OCI-LY3 (cell line): ENCODE measurements at regions not wholly inside any gene's neighbourhood (a gene's known extent, or its start where the extent isn't known, plus 50 kb on each side); places are given as distances from the start of the nearest gene placed in this dataset.
"Not testable (repeated sequence)": the region's sequence is repeated elsewhere in the genome, so short reads cannot be mapped to it uniquely, and the experiment has no call there.

Experiments
- H2AFZ ChIP-seq: fragments of 200-600, 300-600 bp; shearing (Covaris generic); 2 replicates; pipeline ENCODE4 v1.6.0; 2014; ENCODE audit warnings: antibody characterized with exemption, low read depth, low read length
- H3K27ac ChIP-seq: fragments of 200-600, 300-600 bp; sonication (generic); 2 replicates; pipeline ENCODE4 v1.5.1; 2014; ENCODE audit warnings: mild to moderate bottlenecking, low read length, moderate library complexity, mixed read lengths
- H3K27me3 ChIP-seq: fragments of 200-600, 300-600 bp; sonication (generic); 2 replicates; pipeline ENCODE4 v1.6.1; 2014; ENCODE audit warnings: low read depth, low read length, mixed read lengths
- H3K36me3 ChIP-seq: fragments of 200-600, 300-600 bp; sonication (generic); replicated peaks from 2 replicates; pipeline ENCODE3; 2014; ENCODE audit warnings: low read depth, low read length, mixed read lengths
- H3K4me1 ChIP-seq: fragments of 300-600, 200-600 bp; sonication (generic); 2 replicates; pipeline ENCODE4 v1.6.1; 2014; ENCODE audit warnings: low read length, mixed read lengths
- H3K4me2 ChIP-seq: fragments of 200-600, 300-600 bp; sonication (generic); 2 replicates; pipeline ENCODE4 v1.6.1; 2014; ENCODE audit warnings: low read length, mixed read lengths
- H3K4me3 ChIP-seq: fragments of 300-600, 200-600 bp; sonication (generic); 2 replicates; pipeline ENCODE4 v1.5.1; 2014; ENCODE audit warnings: antibody characterized with exemption, mild to moderate bottlenecking, low read length, moderate library complexity
- H3K79me2 ChIP-seq: fragments of 300-600, 200-600 bp; shearing (Covaris generic); 2 replicates; pipeline ENCODE4 v1.6.1; 2014; ENCODE audit warnings: mild to moderate bottlenecking, low read length, mixed read lengths
- H3K9ac ChIP-seq: fragments of 300-600, 200-600 bp; shearing (Covaris generic); 2 replicates; pipeline ENCODE4 v1.6.0; 2014; ENCODE audit warnings: mild to moderate bottlenecking, low read length, moderate library complexity
- H3K9me3 ChIP-seq: fragments of 200-600, 300-600 bp; shearing (Covaris generic); 2 replicates; pipeline ENCODE4 v1.6.1; 2014; ENCODE audit warnings: low read length, mixed read lengths; ENCODE audit not compliant: insufficient read depth
- H4K20me1 ChIP-seq: fragments of 200-600, 300-600 bp; sonication (generic); 2 replicates; pipeline ENCODE4 v1.6.1; 2016; ENCODE audit warnings: low read length, mixed read lengths; ENCODE audit not compliant: insufficient read depth
- CTCF ChIP-seq: fragments of 200-600, 300-600 bp; sonication (generic); IDR thresholded peaks from 2 replicates; pipeline ENCODE4 v1.5.1; 2014; ENCODE audit warnings: antibody characterized with exemption, low read length, low read depth
- EZH2phosphoT487 ChIP-seq: fragments of 200-600 bp; shearing (Covaris generic); IDR thresholded peaks from 2 replicates; pipeline ENCODE4 v1.6.1; 2018; ENCODE audit warnings: antibody characterized with exemption, mixed run types, low read depth

GRCh38 chrX:92249125-92249524 is 469.9 kb downstream of the PCDH11X start:
- Histone ChIP-seq H3K9ac (no peak overlapping the region), H3K27me3 (no peaks in the 10 kb centered on the region), H3K9me3 (no peaks in the 10 kb centered on the region), H4K20me1 (no peaks in the 10 kb centered on the region), H3K4me3 (no peak overlapping the region), H2AFZ (no peak overlapping the region), H3K4me1 (no peaks in the 10 kb centered on the region), H3K4me2 (no peak overlapping the region), H3K27ac (no peak overlapping the region), H3K79me2 (no peaks in the 10 kb centered on the region), H3K36me3 (no peaks in the 10 kb centered on the region)
- TF ChIP-seq EZH2phosphoT487 (no peak), CTCF (no peak)

DNA sequence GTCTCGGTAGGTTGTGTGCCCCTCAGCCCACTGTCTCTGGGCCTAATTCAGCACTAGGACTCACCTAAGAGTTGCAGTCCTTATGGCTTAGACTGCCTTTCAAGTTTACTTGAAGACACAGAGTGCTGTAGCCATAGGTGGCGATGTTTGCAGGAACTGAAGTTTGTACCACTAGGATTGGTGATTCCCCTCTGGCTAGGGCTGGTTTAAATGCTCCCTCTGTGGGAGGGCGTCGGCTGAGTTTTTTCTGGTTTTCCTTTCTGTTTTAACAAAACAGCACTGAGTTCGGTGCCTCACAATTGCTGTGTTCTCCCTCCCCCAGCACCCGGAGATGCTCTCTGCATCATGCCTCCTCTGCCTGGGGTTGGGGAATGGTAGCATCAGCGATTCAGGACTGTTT is 480.9 kb downstream of the PCDH11X start:
- H3K27ac ChIP-seq: no peak overlapping the region
- H3K4me3 ChIP-seq: peak overlapping the region; percentile 68
- H3K9ac ChIP-seq: peak overlapping the region; percentile 17; the same call in 1 of the 2 replicates
- H3K4me1 ChIP-seq: no peaks in the 10 kb centered on the region
- H3K36me3 ChIP-seq: no peaks in the 10 kb centered on the region
- peak overlapping the region; percentile 83 for H2AFZ ChIP-seq
- H3K79me2 ChIP-seq: no peaks in the 10 kb centered on the region
- H4K20me1 ChIP-seq: no peaks in the 10 kb centered on the region
- H3K4me2 ChIP-seq: peak overlapping the region; percentile 49
- H3K9me3 ChIP-seq: no peaks in the 10 kb centered on the region; the same call in 1 of the 2 replicates
- TF ChIP-seq CTCF (no peak), EZH2phosphoT487 (no peak)
- no peaks in the 10 kb centered on the region for H3K27me3 ChIP-seq

DNA sequence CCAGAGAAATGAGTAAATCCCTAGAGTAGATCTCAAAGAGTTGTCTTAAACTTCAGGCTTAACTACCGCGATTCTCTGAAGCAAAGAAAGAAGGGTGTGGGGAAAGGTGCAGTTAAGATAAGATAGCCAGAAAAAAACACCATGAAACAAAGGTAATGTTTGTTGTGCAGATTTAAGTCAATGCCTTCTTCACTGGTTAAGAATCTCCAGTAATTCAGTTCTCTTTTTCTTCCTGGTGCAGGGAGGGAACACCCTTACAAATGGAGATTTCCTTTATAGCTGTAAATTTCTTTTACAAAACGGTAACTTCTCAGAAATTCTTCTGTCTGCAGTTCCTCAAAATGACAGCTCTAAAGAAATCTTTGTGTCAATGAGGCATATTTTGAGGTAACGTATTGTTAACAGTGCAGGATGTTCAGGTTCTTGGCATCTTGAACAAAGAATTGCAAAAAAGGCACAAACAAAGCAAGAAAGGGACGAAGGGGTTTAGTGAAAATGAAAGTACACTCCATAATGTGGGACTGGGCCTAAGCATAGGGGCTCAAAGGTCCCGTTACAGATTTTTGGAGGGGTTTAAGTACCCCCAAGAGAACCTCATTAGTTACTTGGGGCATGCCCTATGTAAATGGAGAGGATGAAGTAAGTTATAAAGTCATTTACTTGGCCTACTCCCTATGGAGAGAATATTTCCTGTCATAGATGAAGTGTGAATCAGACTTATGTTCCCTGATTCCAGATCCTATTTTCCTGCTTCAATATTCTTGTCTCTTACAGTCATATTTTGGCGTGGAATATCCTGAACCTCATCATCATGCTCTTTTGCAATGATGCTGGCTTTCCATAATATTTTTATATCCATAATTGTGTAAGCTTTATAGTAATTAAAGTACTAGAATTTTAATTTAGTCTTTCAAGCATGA is 492.0 kb downstream of the PCDH11X start:
- Histone ChIP-seq H3K9ac (no peak overlapping the region), H3K9me3 (no peaks in the 10 kb centered on the region), H4K20me1 (no peaks in the 10 kb centered on the region), H3K27me3 (no peaks in the 10 kb centered on the region), H3K27ac (no peak overlapping the region), H3K4me2 (peak overlapping the region; percentile 45), H3K36me3 (no peaks in the 10 kb centered on the region), H2AFZ (peak overlapping the region; percentile 81), H3K4me1 (peaks cover 4% of the 10 kb centered on the region; the same call in 1 of the 2 replicates), H3K4me3 (peak overlapping the region; percentile 40), H3K79me2 (no peaks in the 10 kb centered on the region)
- TF ChIP-seq EZH2phosphoT487 (no peak), CTCF (no peak)

DNA sequence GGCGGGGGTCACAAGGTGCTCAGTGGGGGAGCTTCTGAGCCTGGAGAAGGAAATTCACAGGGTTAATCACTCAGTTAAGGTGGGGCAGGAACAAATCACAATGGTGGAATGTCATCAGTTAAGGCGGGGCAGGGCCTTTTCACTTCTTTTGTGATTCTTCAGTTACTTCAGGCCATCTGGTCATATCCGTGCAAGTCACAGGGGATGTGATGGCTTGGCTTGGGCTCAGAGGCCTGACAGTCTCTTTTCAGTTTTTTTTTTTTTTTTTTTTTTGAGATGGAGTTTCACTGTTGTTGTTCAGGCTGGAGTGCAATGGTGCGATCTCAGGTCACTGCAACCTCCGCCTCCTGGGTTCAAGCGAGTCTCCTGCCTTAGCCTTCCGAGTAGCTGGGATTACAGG is 499.4 kb downstream of the PCDH11X start:
- H3K9me3 ChIP-seq, H3K4me1 ChIP-seq, H3K27me3 ChIP-seq, H2AFZ ChIP-seq, H3K27ac ChIP-seq, H3K9ac ChIP-seq, H3K4me3 ChIP-seq, H3K4me2 ChIP-seq, H3K79me2 ChIP-seq, H4K20me1 ChIP-seq, H3K36me3 ChIP-seq: not testable (repeated sequence)

DNA sequence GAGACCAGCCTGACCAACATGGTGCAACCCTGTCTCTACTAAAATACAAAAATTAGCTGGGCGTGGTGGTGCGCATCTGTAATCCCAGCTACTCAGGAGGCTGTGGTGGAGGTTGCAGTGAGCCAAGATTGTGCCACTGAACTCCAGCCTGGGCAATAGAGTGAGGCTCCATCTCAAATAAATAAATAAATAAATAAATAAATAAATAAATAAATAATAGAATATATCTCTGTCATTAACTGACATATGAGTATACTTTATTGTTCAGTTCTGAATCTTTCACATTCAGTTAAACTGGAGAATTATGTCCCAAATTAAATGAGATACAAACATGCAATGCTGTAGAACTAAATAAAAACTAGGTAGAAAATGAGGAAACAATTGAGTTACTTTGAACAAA is 501.2 kb downstream of the PCDH11X start:
- H3K9ac ChIP-seq, H3K79me2 ChIP-seq, H3K9me3 ChIP-seq, H4K20me1 ChIP-seq, H3K4me2 ChIP-seq, H3K4me3 ChIP-seq, H3K27me3 ChIP-seq, H3K36me3 ChIP-seq, H3K27ac ChIP-seq, H3K4me1 ChIP-seq, H2AFZ ChIP-seq: not testable (repeated sequence)
